Spleen (tissue), 7 donors: ENCODE measurements at regions not wholly inside any gene's neighbourhood (a gene's known extent, or its start where the extent isn't known, plus 50 kb on each side); places are given as distances from the start of the nearest gene placed in this dataset.

ENCODE experiments used
- CTCF ChIP-seq, 11 experiments: fragments of 200-600 bp in 7 of 11; fragments of 450-650 bp in 4 of 11; sonication (generic) in 4 of 11; IDR thresholded peaks in 8 of 11; conservative IDR thresholded peaks in 3 of 11; 1 replicate in 7 of 11; 2 replicates in 4 of 11; pipeline versions ENCODE4 v1.4.0 to v1.8.0; 2016 to 2021; ENCODE audit warnings: antibody characterized with exemption in 11 of 11, inconsistent platforms in 4 of 11, mild to moderate bottlenecking in 1 of 11
- POLR2A ChIP-seq, 3 donors: fragments of 450-650 bp; IDR thresholded peaks; one replicate each; pipeline ENCODE4 v1.5.1; 2017; ENCODE audit warnings: antibody characterized with exemption in 3 of 3, mild to moderate bottlenecking in 1 of 3
- POLR2AphosphoS5 ChIP-seq, 3 donors: sonication (generic); formaldehyde crosslinking; IDR thresholded peaks; one replicate each; pipeline ENCODE4 v1.5.1; 2017; ENCODE audit warnings: antibody characterized with exemption in 3 of 3
- donor health status: DM: no; HTN: no; CAD: no; lungs with moderate emphysema.
- donor health status: DM: no; HTN: no; CAD: no.
- donor health status: DM: no; HTN: no; CAD: no.

GRCh38 chr4:100949350-100949935 lies 397.9 kb downstream of the PPP3CA start:
- TF ChIP-seq CTCF (IDR thresholded peaks at IDR 0.05 in 8 of 11, conservative IDR thresholded peaks at IDR 0.05 in 3 of 11) (no peak), POLR2AphosphoS5 (IDR thresholded peaks at IDR 0.05) (no peak), POLR2A (IDR thresholded peaks at IDR 0.05) (no peak)
